HCT116 (cell line): ENCODE measurements at regions not wholly inside any gene's neighbourhood (a gene's known extent, or its start where the extent isn't known, plus 50 kb on each side); places are given as distances from the start of the nearest gene placed in this dataset.

ENCODE experiments used
- CTCF ChIP-seq, 3 experiments: fragments of 200-600 bp in 1 of 3; sonication (generic) in 1 of 3; IDR thresholded peaks in 2 of 3; conservative IDR thresholded peaks in 1 of 3; 2 replicates each; pipeline ENCODE4 v1.5.1; 2012 to 2017; ENCODE audit warnings: low read depth in 2 of 3, low read length in 2 of 3, antibody characterized with exemption in 1 of 3, borderline replicate concordance in 1 of 3, control low read depth in 1 of 3, mild to moderate bottlenecking in 1 of 3, mixed read lengths in 1 of 3, mixed run types in 1 of 3, moderate library complexity in 1 of 3; ENCODE audit not compliant: insufficient read depth in 1 of 3
- EZH2 ChIP-seq: fragments of 200-600 bp; sonication (generic); IDR thresholded peaks from 2 replicates; pipeline ENCODE4 v1.6.1; 2017; ENCODE audit warnings: antibody characterized with exemption, mixed run types
- EZH2phosphoT487 ChIP-seq: fragments of 200-600 bp; IDR thresholded peaks from 2 replicates; pipeline ENCODE4 v1.6.1; 2018; ENCODE audit warnings: antibody characterized with exemption, borderline replicate concordance
- POLR2A ChIP-seq: IDR thresholded peaks from 2 replicates; pipeline ENCODE4 v1.7.0; 2011; ENCODE audit warnings: borderline replicate concordance; ENCODE audit not compliant: insufficient read depth, insufficient read length; ENCODE audit errors: extremely low read depth
- POLR2AphosphoS5 ChIP-seq: IDR thresholded peaks from 2 replicates; pipeline ENCODE4 v1.6.1; 2011; ENCODE audit warnings: mild to moderate bottlenecking, low read depth, low read length, moderate library complexity
- RAD21 ChIP-seq: IDR thresholded peaks from 2 replicates; pipeline ENCODE4 v1.6.1; 2012; ENCODE audit warnings: low read depth, mild to moderate bottlenecking
- SP1 ChIP-seq: IDR thresholded peaks from 2 replicates; pipeline ENCODE4 v1.6.1; 2012; ENCODE audit warnings: low read depth
- YY1 ChIP-seq: IDR thresholded peaks from 2 replicates; pipeline ENCODE4 v1.6.1; 2011; ENCODE audit warnings: low read length, low read depth, moderate library complexity, mild to moderate bottlenecking; ENCODE audit not compliant: insufficient replicate concordance; ENCODE audit errors: extremely low read depth
- ZFX ChIP-seq: fragments of 450-650 bp; IDR thresholded peaks from 2 replicates; pipeline ENCODE4 v1.6.1; 2017
- TF ChIP-seq, protein P1 (sequence below): IDR thresholded peaks from 2 replicates; pipeline ENCODE4 v1.6.1; 2012; ENCODE audit warnings: low read depth
- TF ChIP-seq, protein P2 (sequence below): IDR thresholded peaks from 2 replicates; pipeline ENCODE4 v1.6.1; 2012

DNA sequence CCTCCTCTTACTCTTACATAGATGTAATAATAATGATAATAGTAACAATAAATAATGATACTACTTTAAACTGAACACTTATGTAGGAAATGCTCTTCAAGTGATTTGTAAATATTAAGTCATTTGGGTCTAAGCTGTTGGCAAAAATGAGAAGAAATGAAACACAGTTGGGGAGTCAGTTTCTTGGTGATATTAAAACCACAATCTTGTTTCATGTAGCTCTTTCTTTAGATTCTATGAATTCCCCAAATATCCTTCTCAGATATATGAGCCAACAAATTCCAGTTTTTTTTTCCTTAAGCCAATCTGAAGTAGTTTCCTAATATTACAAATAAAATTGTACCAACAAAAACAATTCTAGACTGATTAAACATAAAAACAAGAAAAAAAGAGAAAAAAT lies 1115.6 kb upstream of the CNTN5 start:
- TF ChIP-seq CTCF (IDR thresholded peaks at IDR 0.05 in 2 of 3, conservative IDR thresholded peaks at IDR 0.05 in 1 of 3; ENCODE audit: borderline replicate concordance in 1 of 3, insufficient read depth in 1 of 3, low read depth in 2 of 3, low read length in 2 of 3): no peak
- TF ChIP-seq EZH2phosphoT487: no peak
- TF ChIP-seq EZH2: no peak
- TF ChIP-seq RAD21: no peak
- TF ChIP-seq POLR2A: no peak
- TF ChIP-seq POLR2AphosphoS5: no peak
- TF ChIP-seq YY1: no peak
- TF ChIP-seq, protein P1, sequence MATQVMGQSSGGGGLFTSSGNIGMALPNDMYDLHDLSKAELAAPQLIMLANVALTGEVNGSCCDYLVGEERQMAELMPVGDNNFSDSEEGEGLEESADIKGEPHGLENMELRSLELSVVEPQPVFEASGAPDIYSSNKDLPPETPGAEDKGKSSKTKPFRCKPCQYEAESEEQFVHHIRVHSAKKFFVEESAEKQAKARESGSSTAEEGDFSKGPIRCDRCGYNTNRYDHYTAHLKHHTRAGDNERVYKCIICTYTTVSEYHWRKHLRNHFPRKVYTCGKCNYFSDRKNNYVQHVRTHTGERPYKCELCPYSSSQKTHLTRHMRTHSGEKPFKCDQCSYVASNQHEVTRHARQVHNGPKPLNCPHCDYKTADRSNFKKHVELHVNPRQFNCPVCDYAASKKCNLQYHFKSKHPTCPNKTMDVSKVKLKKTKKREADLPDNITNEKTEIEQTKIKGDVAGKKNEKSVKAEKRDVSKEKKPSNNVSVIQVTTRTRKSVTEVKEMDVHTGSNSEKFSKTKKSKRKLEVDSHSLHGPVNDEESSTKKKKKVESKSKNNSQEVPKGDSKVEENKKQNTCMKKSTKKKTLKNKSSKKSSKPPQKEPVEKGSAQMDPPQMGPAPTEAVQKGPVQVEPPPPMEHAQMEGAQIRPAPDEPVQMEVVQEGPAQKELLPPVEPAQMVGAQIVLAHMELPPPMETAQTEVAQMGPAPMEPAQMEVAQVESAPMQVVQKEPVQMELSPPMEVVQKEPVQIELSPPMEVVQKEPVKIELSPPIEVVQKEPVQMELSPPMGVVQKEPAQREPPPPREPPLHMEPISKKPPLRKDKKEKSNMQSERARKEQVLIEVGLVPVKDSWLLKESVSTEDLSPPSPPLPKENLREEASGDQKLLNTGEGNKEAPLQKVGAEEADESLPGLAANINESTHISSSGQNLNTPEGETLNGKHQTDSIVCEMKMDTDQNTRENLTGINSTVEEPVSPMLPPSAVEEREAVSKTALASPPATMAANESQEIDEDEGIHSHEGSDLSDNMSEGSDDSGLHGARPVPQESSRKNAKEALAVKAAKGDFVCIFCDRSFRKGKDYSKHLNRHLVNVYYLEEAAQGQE: no peak
- TF ChIP-seq, protein P2, sequence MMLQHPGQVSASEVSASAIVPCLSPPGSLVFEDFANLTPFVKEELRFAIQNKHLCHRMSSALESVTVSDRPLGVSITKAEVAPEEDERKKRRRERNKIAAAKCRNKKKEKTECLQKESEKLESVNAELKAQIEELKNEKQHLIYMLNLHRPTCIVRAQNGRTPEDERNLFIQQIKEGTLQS: no peak
- TF ChIP-seq SP1: no peak
- TF ChIP-seq ZFX: no peak
